ENCODE measurements at regions not wholly inside any gene's neighbourhood (a gene's known extent, or its start where the extent isn't known, plus 50 kb on each side); places are given as distances from the start of the nearest gene placed in this dataset.

DNA sequence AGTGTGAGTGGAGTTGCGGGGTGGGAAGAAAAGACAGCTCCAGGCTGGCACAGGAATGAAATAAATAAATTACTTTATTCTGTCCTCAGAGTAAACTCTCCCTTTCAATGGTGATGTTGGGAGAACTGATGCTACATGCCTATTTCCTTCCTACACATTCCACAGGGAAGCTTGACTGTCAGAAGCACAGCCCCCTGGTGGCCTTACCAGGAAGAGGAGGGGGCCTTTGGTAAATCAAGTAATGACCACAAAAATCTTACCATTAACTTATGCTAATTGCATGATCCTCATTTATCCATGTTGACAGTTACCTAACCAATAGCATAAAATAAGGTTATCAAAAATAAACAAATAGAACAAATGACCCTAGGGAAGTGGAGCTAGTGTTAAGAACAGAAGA is 605.0 kb upstream of the PKN2 start:
- Histone ChIP-seq H3K27me3 (no peaks in the 10 kb centered on the region), H3K9me3 (no peaks in the 10 kb centered on the region), H3K36me3 (no peaks in the 10 kb centered on the region), H3K27ac (no peak overlapping the region), H3K4me3 (no peak overlapping the region), H3K4me1 (no peaks in the 10 kb centered on the region)
- no peak for ATAC-seq
- WGBS, 2 donors (ENCODE audit: low coverage in 1 of 2) = 91% methylated on average over 1 of the region's 1 CpG; no CpG with 5 or more reads in 1 of the 2 donors
- TF ChIP-seq CTCF (IDR thresholded peaks at IDR 0.05) = no peak
- no peak for TF ChIP-seq POLR2AphosphoS5 (IDR thresholded peaks at IDR 0.05)
- TF ChIP-seq POLR2A (IDR thresholded peaks at IDR 0.05) = no peak
- no peak for TF ChIP-seq EP300 (IDR thresholded peaks at IDR 0.05)

- no peak for ATAC-seq
- H3K4me1 ChIP-seq = no peaks in the 10 kb centered on the region
- no peak for TF ChIP-seq POLR2A (IDR thresholded peaks at IDR 0.05)
- no peak for TF ChIP-seq CTCF (IDR thresholded peaks at IDR 0.05)
- no peak for TF ChIP-seq POLR2AphosphoS5 (IDR thresholded peaks at IDR 0.05)
- TF ChIP-seq EP300 (IDR thresholded peaks at IDR 0.05) = no peak
- no peak overlapping the region for H3K27ac ChIP-seq
- no peaks in the 10 kb centered on the region for H3K27me3 ChIP-seq
- H3K4me3 ChIP-seq = no peak overlapping the region
- peaks cover 0 to 8% (median 0%) of the 10 kb centered on the region in 3 donors for H3K9me3 ChIP-seq
- H3K36me3 ChIP-seq = no peaks in the 10 kb centered on the region
Measured at GRCh38 chr1:88080875-88081274, 603.2 kb upstream of the PKN2 start.

DNA sequence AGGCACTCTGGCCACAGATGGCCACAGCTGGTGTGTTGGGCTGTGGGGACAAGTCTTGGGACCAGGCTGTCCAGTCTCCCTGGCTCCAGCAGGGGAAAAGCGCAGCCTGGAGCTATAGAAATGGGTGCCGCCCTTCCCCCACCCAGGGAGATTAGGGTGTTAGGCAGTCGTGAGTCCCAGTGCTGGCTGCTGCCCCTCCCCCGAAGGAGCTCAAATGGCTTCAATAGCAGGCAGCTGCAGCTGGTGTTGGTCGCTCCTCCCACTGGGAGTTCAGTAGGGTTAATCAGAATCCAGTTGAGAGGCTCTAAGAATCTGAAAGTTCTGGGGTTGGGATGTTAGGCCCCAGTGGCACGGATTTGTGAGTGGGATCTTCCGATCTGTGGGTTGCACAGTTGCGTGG is 595.6 kb upstream of the PKN2 start:
- no peaks in the 10 kb centered on the region for H3K4me1 ChIP-seq
- H3K36me3 ChIP-seq = no peaks in the 10 kb centered on the region
- H3K9me3 ChIP-seq = peaks cover 0 to 13% (median 0%) of the 10 kb centered on the region in 3 donors
- no peak overlapping the region for H3K27ac ChIP-seq
- no peak overlapping the region for H3K4me3 ChIP-seq
- TF ChIP-seq EP300 (IDR thresholded peaks at IDR 0.05) (no peak), POLR2AphosphoS5 (IDR thresholded peaks at IDR 0.05) (no peak), CTCF (IDR thresholded peaks at IDR 0.05) (no peak), POLR2A (IDR thresholded peaks at IDR 0.05) (no peak)
- H3K27me3 ChIP-seq = no peaks in the 10 kb centered on the region
- no peak for ATAC-seq
- 69 to 80% methylated on average over 2 to 5 of the region's 8 CpGs for WGBS, 2 donors (ENCODE audit: low coverage in 1 of 2)

GRCh38 chr1:88089961-88090360 is 594.1 kb upstream of the PKN2 start:
- Histone ChIP-seq H3K9me3 (peaks cover 0 to 9% (median 0%) of the 10 kb centered on the region in 3 donors), H3K27ac (no peak overlapping the region), H3K27me3 (no peaks in the 10 kb centered on the region), H3K4me3 (no peak overlapping the region), H3K4me1 (no peaks in the 10 kb centered on the region), H3K36me3 (no peaks in the 10 kb centered on the region)
- no peak for TF ChIP-seq POLR2A (IDR thresholded peaks at IDR 0.05)
- WGBS, 2 donors (ENCODE audit: low coverage in 1 of 2) = 0% methylated on average over 1 of the region's 1 CpG
- ATAC-seq = no peak

DNA sequence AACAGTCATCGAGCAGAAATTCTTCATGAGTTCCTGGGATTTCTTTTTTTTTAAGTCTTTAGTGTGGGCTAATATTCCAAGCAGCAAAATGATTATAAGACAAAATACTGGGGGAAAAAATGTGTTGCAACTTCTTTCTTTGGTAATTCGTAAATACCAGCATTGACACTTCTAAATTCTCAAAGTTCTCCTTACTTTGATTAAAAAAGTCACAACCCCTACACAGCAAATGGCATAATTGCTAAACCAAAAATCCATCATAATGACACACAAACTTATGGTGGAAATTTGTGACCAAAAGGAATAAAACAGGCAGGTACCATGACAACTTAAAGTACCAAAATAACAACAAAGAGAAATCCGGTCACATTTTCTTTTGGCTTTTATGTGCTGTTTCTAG is 585.2 kb upstream of the PKN2 start:
- 73 to 80% methylated on average over 3 of the region's 3 CpGs for WGBS, 2 donors (ENCODE audit: low coverage in 1 of 2)
- Histone ChIP-seq H3K4me1 (no peaks in the 10 kb centered on the region), H3K27ac (no peak overlapping the region), H3K9me3 (no peaks in the 10 kb centered on the region), H3K4me3 (no peak overlapping the region), H3K36me3 (no peaks in the 10 kb centered on the region), H3K27me3 (no peaks in the 10 kb centered on the region)
- ATAC-seq = no peak
- TF ChIP-seq POLR2AphosphoS5 (IDR thresholded peaks at IDR 0.05) (no peak), EP300 (IDR thresholded peaks at IDR 0.05) (no peak), POLR2A (IDR thresholded peaks at IDR 0.05) (no peak), CTCF (IDR thresholded peaks at IDR 0.05) (no peak)
